Urinary bladder (tissue), 3 donors: ENCODE measurements at regions not wholly inside any gene's neighbourhood (a gene's known extent, or its start where the extent isn't known, plus 50 kb on each side); places are given as distances from the start of the nearest gene placed in this dataset.
"Not testable (repeated sequence)": the region's sequence is repeated elsewhere in the genome, so short reads cannot be mapped to it uniquely, and the experiment has no call there.

Experiments used
- DNase-seq: peaks from one replicate; pipeline ENCODE4 v3.0.0-alpha.2; 2015; ENCODE audit errors: extremely low spot score
- H3K27ac ChIP-seq: one replicate; pipeline ENCODE4 v1.5.1; 2013; ENCODE audit warnings: low read depth, mild to moderate bottlenecking, moderate library complexity
- H3K36me3 ChIP-seq: one replicate; pipeline ENCODE4 v1.6.1; 2013; ENCODE audit warnings: mild to moderate bottlenecking, moderate library complexity; ENCODE audit not compliant: insufficient read depth
- H3K4me1 ChIP-seq: one replicate; pipeline ENCODE4 v1.6.1; 2013; ENCODE audit warnings: mild to moderate bottlenecking, moderate library complexity; ENCODE audit not compliant: insufficient read depth
- H3K4me3 ChIP-seq: one replicate; pipeline ENCODE4 v1.5.1; 2013; ENCODE audit warnings: low read depth, low read length
- WGBS: extraction: QIAGEN DNeasy Blood & Tissue Kit; methylation state at CpG from one replicate; pipeline ENCODE4 v1.1.7; 2013; 5-methylcytosine and 5-hydroxymethylcytosine counted together
- donor health status: healthy with polysubstance abuse.
- donor health status: healthy.

DNA sequence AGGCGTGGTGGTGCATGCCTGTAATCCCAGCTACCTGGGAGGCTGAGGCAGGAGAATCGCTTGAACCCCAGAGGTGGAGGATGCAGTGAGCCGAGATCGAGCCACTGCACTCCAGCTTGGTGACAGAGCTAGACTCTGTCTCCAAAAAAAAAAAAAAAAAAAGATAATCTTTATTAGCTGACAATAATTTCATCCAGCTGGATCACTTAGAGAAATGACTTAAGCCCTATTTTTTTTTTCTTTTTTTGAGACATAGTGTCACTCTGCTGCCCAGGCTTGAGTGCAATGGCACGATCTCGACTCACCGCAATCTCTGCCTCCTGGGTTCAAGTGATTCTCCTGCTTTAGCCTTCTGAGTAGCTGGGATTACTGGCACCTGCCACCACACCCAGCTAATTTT lies 51.6 kb upstream of the MAP4K4 start:
- H3K36me3 ChIP-seq, H3K4me1 ChIP-seq, H3K27ac ChIP-seq, DNase-seq, H3K4me3 ChIP-seq: not testable (repeated sequence)
- WGBS, result 95% methylated on average over 7 of the region's 7 CpGs

DNA sequence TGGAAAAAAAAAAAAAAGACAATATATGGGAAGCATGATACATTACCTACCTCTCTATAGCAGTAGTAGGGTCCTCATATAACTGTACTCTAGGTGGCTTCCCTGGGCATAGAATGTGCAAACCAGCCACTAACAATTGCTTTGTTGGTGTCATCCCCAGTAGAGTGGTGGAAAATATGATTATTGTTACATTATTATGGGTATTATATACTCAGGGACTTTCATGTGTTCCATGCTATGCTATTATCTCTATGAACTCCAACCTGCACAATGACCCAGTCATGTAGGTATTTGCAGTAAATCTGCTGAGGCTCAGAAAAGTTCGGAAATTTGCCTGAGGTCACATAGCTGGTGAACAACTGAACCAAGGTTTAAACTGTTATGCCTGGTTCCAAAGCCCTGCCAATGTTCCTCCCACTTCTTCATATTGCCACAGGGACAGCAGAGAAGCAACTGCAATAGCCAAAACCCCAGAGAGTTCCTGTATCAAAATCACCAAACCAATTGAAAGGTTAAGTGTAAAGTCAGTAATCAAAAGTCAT lies 52.6 kb upstream of the MAP4K4 start:
- WGBS, result 93% methylated on average over 1 of the region's 1 CpG
- H3K36me3 ChIP-seq, result no peaks in the 10 kb centered on the region
- no peak overlapping the region for H3K27ac ChIP-seq
- no peaks in the 10 kb centered on the region for H3K4me1 ChIP-seq
- H3K4me3 ChIP-seq, result no peak overlapping the region
- DNase-seq, result no peak

DNA sequence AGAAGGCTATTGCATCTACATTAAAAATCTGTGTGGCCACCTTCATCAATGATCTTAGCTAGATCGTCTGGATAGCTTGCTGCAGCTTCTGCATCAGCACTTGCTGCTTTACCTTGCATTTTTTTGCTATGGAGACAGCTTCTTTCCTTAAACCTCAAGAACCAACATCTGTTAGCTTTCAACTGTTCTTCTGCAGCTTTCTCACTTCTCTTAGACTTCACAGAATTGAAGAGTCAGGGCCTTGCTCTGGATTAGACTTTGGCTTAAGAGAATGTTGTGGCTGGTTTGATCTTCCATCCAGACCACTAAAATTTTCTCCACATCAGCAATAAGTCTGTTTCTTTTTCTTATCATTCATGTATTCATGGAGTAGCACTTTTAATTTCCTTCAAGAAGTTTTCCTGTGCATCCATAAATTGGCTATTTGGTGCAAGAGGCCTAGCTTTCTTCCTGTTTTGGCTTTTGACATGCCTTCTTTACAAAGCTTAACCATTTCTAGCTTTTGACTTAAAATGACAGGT lies 54.4 kb upstream of the MAP4K4 start:
- H3K27ac ChIP-seq, result no peak overlapping the region
- H3K36me3 ChIP-seq, result no peaks in the 10 kb centered on the region
- no peak for DNase-seq
- no peak overlapping the region for H3K4me3 ChIP-seq
- 93% methylated on average over 1 of the region's 1 CpG for WGBS
- H3K4me1 ChIP-seq, result no peaks in the 10 kb centered on the region

DNA sequence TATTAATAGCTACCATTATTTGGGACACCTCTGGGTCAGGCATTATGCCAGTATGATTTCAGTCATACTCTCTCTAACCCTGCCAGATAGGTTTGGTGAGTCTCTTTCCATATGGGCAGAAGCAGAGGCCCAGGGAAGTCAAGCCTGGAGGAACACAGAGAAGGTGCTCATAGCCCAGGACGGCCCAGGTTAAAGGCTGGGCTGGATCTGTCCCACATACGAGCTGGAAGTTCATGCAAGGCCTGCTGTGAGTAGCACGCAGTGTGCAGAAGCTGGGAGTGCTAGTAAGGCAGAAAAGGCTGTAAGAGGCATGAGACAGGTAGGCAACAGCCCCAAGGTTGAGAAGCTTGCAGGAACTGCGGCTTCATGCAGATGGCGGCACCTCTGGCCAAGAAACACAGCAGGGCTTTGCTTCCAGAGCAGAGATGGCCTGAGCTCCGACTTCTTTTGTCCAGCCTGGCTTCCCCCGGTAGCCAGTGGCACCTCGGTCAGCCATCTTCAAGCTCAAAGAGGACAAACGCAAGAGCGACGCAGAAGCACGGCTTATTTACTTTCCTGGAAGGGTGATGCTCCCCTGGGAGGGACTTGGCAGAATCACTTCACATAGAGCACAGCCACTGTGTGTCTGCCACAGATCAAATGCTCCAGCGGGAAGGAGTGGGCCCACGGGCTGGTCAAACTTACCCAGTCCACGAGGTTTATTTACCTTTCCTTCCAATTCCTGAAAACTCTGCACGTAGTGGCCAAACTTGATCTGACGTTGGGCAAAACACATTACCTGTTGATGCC lies 58.5 kb upstream of the MAP4K4 start:
- Histone ChIP-seq H3K4me1 (no peaks in the 10 kb centered on the region), H3K36me3 (no peaks in the 10 kb centered on the region), H3K27ac (no peak overlapping the region), H3K4me3 (no peak overlapping the region)
- 91% methylated on average over 17 of the region's 17 CpGs for WGBS
- DNase-seq, result no peak

DNA sequence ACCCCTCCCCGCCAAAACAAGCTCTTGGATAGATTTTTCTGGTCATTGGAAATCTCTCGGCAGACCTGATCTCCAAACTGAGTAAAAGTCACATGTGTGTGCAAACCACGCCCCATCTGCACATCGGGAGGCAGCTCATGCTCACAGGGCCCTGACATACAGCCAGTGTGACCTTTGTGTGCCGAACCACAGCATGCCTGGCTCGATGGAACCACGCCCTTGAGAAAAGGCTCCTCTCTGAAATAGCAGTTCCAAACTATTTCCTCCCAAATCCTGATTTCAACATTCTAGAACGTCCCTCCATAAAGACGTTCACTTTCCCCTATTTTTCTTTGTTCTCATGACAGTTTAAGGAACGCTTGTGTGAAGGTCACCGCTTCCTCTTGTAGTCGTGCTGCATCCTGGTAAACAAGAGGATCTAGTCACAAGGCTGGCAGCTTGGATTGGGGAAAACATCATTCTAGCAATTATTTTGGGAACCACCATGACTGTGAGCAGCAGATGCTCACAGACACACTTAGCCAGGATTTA lies 59.3 kb upstream of the MAP4K4 start:
- 70% methylated on average over 12 of the region's 12 CpGs for WGBS

DNA sequence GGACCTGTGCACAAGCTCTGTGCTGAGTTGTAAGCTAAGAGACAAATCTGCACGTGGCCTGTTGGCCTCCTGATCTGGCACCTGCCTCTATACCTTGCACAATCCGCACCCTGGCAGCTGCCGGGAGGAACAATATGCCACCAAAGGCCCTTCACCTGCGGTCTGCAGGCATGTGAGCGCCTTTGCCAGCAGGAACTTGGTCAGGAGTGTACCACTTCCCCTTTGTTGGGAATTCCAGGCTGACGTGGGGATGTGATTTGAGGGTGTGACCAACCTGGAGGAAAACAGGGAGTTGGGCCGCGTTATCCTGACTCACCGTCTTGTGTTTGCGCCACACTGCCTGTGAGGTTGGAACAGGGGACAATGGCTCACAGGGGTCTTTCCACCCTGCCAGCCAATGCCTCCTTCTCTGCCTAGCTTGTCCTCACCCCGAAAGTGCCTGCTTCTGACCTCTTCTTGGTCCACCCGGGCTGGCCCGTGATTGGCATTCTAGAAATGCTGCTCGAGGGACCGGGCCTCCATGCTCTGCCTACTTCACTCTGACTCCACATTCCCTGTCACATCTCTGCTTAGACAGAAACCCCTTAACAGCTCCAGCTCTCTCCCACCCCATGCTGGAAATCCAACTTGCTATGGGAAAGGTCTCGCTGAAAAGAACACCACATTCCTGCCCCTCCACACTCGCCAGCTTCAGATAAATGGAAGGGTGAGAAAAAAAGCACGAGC lies 67.1 kb upstream of the MAP4K4 start:
- H3K27ac ChIP-seq, result no peak overlapping the region
- 86% methylated on average over 18 of the region's 18 CpGs for WGBS

More for the DNA sequence above, 59.3 kb upstream of the MAP4K4 start:
- no peak overlapping the region for H3K4me3 ChIP-seq
- no peaks in the 10 kb centered on the region for H3K4me1 ChIP-seq
- H3K36me3 ChIP-seq, result no peaks in the 10 kb centered on the region
- no peak overlapping the region for H3K27ac ChIP-seq
- DNase-seq, result no peak

DNA sequence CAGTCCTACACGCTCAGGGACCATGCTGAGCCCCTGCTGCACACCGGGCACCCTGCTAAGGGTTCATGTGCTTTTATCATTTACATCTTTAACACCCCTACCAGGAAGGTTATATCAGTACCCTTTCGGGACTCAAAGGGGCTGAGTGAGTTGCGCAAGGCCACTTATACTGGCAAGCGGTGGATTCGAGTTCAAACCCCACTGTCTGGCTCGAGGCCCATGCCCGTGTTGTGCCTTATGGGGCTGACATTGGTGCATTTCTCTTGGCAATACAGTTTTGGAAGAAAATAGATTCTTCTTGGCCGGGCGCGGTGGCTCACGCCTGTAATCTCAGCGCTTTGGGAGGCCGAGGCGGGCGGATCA lies 69.5 kb upstream of the MAP4K4 start:
- 92% methylated on average over 16 of the region's 16 CpGs for WGBS

More for the DNA sequence above, 67.1 kb upstream of the MAP4K4 start:
- no peak for DNase-seq
- H3K36me3 ChIP-seq, result no peaks in the 10 kb centered on the region
- no peaks in the 10 kb centered on the region for H3K4me1 ChIP-seq
- H3K4me3 ChIP-seq, result no peak overlapping the region

DNA sequence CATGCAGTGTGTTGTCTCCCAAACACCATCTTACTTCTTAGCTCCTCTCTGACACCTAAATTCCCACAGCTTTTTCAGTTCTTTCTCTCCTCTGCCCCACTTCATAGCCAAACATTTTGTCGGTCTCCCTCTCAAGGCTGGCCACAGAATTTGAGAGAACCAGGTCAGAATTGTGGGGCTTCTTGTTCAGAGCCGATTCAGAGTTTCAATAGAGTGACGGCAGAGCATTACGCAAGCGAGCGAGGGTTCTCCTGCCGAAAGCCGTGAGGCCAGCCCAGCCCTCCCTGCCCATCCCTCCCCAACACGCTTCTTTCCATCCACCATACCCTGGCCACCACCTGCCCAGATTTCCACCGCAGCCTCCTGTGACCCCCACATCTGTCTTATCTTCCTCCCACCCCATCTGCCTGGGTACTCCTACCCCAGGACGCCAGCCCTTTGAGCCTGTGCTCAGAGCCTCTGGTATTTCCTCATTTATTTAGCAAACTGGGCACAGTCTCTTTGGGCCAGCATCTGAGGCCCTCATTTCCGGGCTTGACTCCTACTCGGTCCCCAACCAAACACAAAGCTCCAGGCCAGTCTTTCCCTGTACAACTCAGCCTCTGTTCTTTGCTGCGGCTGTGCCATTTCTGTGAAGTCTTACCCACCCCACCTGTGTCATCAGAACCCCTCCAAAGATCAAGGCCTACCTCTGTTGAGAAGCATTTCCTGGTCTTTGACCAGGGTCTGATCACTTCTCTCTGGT lies 70.0 kb upstream of the MAP4K4 start:
- 88% methylated on average over 14 of the region's 14 CpGs for WGBS
- Histone ChIP-seq H3K4me1 (no peaks in the 10 kb centered on the region), H3K36me3 (no peaks in the 10 kb centered on the region), H3K27ac (no peak overlapping the region), H3K4me3 (no peak overlapping the region)
- DNase-seq, result no peak

More for the DNA sequence above, 69.5 kb upstream of the MAP4K4 start:
- Histone ChIP-seq H3K36me3 (no peaks in the 10 kb centered on the region), H3K4me3 (no peak overlapping the region), H3K4me1 (no peaks in the 10 kb centered on the region), H3K27ac (no peak overlapping the region)
- DNase-seq, result no peak

DNA sequence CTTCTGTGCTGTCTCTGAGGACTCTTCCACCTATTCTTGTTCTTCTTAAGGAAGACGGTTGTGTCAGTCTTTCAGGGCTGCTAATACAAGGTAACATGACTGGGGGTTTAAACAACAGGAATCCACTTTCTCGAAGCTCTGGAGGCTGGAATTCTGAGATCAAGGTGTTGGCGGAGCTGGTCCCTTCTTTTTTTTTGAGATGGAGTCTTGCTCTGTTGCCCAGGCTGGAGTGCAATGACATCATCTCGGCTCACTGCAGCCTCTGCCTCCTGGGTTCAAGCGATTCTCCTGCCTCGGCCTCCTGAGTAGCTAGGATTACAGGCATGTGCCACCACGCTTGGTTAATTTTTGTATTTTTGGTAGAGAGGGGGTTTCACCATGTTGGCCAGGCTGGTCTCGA lies 71.7 kb upstream of the MAP4K4 start:
- not testable (repeated sequence) for DNase-seq, H3K4me3 ChIP-seq
- 95% methylated on average over 8 of the region's 8 CpGs for WGBS

DNA sequence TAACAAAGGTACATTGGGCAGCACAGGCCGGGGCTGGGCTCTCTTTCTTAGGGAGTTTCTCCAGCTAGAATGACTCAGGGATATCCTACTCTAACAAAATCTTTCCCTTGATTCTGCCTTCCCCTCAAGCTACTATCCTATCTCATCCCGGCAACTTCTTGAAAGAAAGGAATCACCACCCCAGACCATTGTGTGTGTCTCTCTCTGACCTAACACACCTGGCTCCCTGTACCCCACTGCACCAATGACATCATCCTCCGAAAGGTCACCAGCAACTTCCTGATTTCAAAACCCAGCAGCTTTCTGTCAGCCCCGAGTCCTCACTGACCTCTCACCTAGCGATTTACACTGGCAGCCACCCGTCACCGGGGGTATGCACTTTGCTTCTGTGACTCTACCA lies 72.1 kb upstream of the MAP4K4 start:
- 83% methylated on average over 7 of the region's 7 CpGs for WGBS
- H3K36me3 ChIP-seq, result no peaks in the 10 kb centered on the region
- DNase-seq, result no peak
- H3K4me1 ChIP-seq, result no peaks in the 10 kb centered on the region
- H3K27ac ChIP-seq, result no peak overlapping the region
- no peak overlapping the region for H3K4me3 ChIP-seq

More for the DNA sequence above, 71.7 kb upstream of the MAP4K4 start:
- not testable (repeated sequence) for H3K4me1 ChIP-seq, H3K36me3 ChIP-seq, H3K27ac ChIP-seq

DNA sequence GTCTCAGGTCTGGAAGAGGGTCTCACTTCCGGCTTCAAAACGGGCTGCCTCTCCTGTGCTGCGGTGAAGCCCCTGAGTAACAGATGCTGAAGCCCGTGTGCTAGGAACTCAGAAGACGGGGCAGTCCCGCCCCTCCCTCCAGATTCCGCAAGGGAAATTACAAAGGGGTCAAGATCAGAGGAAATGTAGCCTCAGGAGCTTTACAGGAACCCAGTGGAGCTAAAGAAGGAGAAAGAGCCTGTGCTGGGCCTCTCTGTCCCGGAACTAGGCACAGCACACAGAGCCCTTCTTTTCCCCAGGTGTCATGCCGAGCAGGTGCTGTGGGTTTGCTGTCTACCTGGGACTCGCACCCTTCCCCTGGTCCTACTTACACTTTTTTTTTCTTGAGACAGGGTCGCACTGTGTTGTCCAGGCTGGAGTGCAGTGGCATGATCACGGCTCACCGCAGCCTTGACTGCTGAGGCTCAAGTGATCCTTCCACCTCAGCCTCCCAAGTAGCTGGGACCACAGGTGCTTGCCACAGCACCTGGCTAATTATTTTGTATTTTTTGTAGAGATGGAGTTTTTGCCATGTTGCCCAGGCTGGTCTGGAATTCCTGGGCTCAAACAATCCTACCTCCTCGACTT lies 72.7 kb upstream of the MAP4K4 start:
- H3K4me1 ChIP-seq, result no peaks in the 10 kb centered on the region
- no peaks in the 10 kb centered on the region for H3K36me3 ChIP-seq
- DNase-seq, result no peak
- WGBS, result 89% methylated on average over 14 of the region's 14 CpGs
- no peak overlapping the region for H3K27ac ChIP-seq
- no peak overlapping the region for H3K4me3 ChIP-seq

DNA sequence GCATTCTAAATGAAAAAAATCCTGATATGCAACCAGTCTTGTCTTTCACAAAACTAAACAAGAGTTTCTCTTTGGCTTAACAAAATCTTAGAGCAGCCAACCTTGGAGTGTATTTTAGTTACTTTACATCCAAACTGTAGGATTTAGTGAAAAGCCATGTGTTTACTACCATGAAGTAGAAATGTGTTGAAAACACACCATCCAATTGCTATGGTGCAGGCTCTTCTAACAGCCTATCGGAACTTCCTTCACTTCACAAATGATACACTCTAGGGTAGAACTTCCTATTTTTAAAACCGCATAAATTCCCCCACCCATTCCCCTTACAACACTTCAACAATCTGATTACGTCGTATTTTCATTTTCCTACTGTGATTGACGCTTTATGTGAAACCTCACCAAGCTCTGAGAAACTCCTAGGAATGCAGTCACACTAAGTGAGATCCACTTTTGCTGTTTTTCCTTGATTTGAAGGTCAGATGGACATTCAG lies 74.4 kb upstream of the MAP4K4 start:
- 69% methylated on average over 5 of the region's 5 CpGs for WGBS
- no peaks in the 10 kb centered on the region for H3K4me1 ChIP-seq
- DNase-seq, result no peak
- no peaks in the 10 kb centered on the region for H3K36me3 ChIP-seq
- no peak overlapping the region for H3K4me3 ChIP-seq
- no peak overlapping the region for H3K27ac ChIP-seq
